CD1c-positive myeloid dendritic cell (primary cell): ENCODE measurements at regions not wholly inside any gene's neighbourhood (a gene's known extent, or its start where the extent isn't known, plus 50 kb on each side); places are given as distances from the start of the nearest gene placed in this dataset.
A peak's percentile ranks its signal among the peaks of the same experiment; 100 is the strongest.

Experiments used
- DNase-seq: peaks from one replicate; pipeline ENCODE4 v3.0.0-alpha.2; 2016; ENCODE audit errors: extremely low spot score

DNA sequence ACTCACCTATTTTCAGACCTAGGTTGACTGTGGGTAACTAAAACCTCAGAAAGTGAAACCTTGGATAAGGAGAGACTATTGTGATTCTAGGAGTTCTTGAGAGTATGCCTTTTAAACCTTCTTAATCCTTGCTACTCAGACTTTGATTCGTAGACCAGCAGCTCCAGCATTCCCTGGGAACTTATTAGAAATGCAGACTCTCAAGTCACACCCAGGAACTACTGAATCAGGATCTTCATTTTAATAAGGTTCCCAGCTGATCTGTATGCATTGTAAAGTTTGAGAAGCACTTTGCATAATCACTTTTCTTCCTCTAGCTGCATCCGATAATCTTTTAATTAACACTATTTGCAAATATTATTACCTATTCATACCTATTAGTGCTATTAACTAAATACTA lies 480.3 kb upstream of the KCNMB2 start:
- no peak for DNase-seq

DNA sequence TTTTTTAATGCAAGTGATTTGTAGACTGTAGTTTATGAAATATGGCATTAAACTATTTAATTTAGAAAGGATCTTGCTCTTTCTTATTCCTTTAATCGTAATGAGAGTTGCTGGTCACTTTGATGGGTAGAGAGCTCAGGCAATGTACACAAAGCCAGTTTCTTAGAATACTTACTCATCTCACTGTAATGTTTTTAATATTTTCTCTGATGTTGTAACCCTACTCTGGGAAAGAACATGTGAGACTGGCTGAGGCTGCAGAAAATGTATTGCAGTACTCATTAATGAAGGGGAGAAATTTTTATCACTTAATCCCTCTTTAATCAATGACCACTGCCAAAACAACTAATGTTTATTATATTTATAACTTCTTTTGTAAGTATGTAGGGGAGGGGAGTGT lies 479.4 kb upstream of the KCNMB2 start:
- DNase-seq = no peak

DNA sequence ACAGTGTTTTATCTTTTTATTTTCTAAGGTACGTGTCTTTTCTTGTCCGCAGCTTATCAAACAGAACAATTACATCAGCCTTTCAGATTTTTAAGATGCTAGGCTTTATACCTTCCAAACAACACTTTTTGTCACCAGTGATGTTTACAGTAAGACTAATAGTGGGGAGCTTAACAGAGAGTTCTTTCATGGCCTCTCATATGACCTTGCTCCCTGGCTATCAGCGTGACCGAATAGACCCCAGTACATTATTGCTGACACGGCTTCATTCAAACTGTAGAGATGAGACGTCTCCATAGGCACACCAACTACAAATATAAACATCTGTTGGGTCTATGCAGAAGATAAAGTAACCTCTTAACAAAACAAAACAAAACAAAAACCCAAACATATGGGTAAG lies 477.6 kb upstream of the KCNMB2 start:
- DNase-seq = no peak

DNA sequence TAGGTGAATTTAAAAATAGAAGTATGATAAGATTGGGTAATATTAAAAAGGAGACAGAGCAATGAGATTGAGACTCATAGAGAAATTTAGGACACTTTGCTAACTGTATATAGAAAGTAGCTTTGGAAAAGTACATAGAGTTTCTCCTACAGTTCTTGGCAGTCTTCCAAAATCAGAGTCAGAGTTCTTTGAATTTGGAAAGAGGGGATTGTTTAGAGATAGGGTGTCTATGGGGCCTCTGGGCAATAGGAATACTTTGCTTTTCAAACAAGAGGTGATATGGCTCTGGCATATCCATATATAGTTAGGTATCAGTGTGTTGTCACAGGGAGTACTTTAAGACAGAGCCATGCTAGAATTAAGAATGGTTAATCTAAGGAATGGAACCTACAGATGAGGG lies 477.1 kb upstream of the KCNMB2 start:
- DNase-seq = no peak

DNA sequence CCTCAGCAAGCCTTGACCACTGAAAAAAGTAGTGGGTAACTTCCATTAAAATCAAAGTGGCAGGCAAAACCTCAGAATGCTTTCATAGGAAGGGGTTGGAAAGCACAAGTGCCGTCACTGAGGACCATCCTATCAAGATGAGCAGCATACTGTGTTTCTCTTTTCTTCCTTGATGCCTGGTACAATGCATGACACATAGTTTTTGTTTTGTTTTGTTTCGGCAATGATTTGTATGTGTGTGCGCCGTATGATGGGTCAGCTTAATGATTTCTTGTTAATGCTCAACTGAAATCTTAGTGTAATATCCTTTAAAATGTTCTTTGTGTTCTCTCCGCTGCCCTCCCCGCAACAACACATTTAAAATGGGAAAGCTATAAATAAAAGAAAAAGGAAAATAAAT lies 476.4 kb upstream of the KCNMB2 start:
- DNase-seq = no peak

DNA sequence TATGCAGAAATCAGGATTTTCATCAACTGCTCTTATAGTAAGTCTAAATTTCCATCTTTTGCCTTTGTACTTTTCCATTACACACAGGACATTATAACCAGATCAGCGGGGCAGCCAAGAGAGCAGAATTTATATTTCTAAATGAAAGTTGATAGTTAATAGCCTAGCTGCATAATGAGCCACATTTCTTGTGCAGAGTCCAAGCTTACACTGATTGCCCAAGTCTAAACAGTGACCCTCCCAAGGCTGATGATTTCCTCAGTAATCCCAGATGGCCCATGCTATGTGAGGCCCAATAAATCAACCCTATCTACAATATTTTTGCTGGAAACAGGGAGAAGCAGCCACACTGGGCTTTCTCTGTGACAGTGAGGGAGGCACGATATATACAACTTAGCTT lies 475.8 kb upstream of the KCNMB2 start:
- DNase-seq = no peak

DNA sequence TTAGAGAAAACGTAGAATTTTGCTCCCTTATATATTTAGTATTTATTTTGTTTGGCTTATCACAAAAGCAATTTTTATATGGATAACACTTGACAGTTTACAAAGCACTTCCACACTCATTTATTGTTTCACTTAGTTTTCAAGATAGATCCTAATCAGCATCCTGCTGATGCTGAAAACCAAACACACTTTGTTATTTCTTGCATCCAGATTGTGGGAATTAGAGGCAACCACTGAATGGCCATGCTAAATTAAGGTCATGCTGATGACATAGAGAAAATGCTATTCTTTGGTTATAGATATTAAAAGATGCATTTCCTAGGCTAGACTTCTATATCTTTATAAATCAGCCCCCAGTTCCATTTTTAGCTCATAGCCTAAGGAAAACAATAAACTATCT lies 474.1 kb upstream of the KCNMB2 start:
- no peak for DNase-seq

DNA sequence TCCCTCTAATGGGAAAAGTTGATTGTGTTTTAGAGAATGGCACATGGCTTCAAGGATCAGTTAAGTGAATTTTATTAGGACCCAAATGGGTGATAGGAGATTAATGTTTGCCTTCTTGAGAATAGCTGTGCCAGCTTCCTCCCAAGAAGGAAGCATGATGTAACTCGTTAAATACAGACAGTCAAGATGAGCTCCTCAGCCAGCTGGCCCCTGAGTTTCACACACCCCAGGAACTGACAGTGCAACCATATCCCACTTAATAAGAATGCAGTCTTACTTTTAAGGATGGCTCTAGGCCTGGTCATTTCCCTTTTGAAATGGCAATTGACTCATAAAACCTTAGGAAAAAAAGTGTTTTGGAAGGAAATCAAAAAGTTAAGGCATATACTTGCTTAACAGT lies 472.8 kb upstream of the KCNMB2 start:
- no peak for DNase-seq

DNA sequence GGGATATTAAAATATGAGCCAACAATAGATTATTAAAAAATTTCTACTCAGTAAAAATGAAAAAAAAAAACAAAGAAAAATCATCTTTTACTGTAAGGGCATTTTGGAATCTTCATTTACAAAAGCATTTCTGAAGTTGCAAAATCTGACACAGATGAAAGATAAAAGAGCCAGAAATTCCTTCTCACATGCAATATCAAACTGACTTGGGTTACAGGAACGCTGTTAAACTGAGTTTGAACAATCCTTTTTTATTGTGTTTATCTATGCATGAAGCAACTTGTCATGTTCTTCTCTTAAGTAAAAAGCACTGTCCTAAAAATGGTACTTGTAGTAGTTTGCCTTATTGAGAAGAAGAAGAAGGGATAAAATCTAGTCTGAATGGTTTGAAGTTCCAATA lies 468.5 kb upstream of the KCNMB2 start:
- DNase-seq = no peak

DNA sequence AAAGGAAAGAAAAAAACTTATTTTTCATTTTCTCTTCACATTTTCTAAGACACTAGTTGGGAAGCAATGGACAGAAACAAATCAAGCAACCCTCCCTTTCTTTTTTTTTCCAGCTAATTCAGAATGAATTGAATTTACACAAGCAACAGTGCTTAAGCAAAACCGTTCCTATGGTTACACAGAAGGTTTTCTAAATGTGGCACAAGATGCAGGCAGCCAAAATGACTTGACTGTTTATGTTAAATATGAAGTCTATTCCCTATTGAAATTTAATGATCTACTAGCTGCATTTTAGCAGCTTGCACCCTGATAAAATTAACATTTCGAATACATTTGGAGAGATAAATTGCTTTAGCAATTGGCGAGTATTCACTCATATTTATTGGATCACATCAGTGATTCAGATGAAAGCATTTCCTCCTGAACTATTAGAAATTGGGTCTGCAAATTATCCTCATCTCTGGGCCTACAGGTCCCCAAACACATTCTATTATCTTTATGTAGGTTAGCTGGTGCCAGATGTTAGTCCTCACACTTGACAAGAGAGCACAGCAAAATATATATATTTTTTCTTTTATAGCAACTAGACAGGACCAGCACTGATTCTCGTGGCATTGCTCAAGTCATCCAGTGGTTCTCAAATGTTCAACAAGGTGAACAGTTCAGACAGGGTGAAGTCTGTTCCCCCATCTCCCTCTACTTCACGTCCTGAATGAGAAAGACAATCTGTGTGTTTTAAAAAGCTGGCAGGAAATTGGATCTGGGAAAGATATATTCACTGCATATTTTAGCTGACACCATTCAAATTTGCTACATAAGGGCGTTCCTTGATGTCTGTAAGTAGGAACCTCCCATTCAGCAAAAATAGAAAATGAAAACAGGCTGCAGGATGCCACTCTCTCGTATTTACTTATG lies 463.6 kb upstream of the KCNMB2 start:
- no peak for DNase-seq

DNA sequence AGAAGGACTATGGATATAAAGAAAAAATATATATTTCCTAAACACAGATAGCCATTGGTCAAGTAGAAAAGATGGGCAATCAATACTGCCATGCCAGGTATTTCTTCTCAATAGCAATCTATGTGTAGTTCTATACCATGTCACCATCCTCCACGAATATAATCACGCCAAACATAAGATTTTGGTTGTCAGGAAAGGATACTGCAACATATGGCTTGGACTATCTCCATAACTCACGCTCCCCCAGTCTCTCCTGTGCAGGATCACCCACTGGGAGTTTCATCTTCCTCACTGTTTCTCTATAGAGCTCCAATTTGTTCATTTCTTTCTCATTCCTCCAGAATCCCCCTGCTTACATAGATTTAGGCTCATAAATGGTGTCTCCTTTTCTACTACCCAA lies 462.9 kb upstream of the KCNMB2 start:
- DNase-seq = no peak

DNA sequence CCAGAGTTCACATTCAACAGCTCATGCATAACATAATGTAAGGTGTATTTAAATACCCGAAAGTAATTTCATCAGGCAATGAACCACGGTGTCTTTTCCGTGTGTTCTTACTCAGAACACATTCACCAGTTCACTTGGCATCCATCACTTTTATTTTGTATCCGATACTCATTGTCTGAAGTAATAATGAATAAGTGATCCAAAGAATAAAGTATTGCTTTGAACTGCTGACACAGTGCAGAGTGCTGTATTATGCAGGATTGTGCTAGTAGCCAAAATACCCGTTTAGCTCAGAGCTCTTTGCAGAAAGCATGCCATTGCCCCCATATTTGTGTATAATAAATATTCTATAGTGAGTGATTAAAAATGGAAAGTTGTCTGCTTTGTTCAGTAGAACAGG lies 460.9 kb upstream of the KCNMB2 start:
- DNase-seq = no peak

DNA sequence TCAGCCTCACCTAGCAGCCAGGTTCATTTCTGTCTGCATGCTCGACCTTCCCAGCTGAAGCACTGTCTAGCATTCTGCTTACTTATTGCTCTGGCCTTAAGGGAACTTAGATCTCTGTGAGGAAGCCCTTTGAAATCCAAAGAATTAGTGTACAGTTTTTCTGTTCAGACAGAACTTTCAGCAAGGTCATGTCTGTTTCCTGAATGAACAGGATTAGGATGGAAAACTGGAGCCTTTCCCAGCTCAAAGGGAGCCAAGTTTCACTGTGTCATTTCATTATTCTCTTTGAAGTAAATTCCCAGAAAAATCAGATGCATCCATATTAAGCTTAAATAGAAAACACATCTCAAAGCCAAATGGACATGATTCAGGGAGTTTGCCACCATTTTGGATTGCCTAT lies 457.3 kb upstream of the KCNMB2 start:
- no peak for DNase-seq

DNA sequence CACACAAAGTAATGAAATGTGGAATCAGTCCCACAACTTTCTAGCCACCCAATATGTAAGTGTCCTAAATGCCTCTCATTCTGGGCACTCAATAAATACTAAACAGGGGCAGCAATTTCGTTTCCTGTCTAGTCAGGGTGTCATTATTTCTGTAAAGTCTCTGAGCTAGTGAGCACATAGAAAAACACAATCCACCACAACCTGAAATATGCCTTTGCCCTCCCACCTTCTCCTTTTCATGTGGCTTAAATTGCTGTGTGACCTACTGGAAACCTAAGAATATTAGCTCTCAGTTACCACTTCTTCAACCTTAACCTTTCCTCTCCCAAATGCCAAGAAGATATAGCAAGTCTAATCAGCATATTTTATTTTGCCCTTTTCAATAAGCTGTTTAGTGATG lies 456.3 kb upstream of the KCNMB2 start:
- no peak for DNase-seq

DNA sequence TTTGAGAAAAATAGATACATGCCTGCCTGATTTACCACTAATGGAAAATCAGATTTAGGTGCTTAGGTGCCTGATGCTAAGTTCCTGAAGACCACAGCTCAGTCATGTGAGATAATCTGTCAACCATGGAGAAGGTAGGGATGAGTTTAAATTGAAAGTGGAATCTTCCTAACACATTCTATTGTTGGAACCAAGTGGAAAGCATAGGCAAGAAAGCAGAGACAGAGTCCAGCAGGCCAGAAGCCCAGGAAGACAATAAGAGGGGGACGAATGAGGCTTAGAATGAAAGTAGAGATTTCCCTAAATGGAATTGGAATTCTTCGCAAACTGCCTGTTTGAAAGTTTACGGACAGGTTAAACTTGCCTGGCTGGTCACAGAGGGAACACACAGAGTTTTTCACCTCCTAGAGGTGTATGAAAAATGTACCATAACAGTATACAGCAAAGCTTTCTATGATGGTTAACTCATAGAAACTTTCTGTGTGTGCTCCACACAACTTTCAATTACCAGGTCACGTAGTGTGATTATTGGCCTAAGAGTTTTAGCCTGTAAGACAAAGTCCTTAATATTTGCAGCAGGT lies 453.8 kb upstream of the KCNMB2 start:
- no peak for DNase-seq

DNA sequence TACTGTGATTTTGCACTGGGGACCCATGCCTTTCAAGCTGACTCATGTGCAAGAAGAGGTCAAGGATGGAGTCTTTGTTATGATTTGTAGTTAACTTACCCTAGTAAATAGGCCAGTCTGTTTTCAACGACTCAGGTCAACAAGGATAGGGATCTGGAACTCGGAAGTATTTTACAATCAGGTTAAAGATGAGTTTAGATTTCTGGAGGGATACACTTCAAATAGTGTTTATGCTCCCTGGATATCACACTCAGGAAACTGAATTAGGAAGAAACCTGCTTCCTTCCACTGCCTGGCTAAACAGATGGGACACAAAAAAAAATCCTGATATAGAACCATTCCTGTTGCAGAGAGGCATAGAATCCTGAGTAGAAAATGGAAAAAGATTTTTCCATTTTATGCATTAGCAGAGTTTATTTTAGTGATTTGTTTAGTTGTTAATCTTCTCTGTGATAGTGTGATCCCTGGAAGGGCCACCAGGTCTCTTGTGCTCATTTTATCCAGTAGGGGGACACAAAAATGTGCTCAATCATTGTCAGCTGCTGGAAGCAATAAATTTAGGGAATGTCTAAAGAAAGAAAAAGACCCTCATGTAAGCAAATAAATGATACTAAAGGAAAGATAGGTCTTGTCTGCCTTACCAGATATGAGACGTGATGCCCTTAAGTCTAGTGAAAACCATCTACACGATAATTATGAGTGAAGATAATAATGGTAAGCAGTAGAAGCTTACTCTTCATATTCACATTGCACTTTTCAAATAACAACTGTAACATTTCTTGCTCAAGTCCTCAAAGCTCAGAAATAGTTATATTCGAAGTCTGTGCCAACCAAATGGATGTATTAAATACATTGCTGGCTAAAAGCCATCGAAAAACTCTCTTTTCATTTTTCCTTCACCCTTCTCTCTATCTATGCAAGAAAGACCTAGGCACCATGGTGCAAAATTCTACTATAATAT lies 452.1 kb upstream of the KCNMB2 start:
- DNase-seq = peak; percentile 5

DNA sequence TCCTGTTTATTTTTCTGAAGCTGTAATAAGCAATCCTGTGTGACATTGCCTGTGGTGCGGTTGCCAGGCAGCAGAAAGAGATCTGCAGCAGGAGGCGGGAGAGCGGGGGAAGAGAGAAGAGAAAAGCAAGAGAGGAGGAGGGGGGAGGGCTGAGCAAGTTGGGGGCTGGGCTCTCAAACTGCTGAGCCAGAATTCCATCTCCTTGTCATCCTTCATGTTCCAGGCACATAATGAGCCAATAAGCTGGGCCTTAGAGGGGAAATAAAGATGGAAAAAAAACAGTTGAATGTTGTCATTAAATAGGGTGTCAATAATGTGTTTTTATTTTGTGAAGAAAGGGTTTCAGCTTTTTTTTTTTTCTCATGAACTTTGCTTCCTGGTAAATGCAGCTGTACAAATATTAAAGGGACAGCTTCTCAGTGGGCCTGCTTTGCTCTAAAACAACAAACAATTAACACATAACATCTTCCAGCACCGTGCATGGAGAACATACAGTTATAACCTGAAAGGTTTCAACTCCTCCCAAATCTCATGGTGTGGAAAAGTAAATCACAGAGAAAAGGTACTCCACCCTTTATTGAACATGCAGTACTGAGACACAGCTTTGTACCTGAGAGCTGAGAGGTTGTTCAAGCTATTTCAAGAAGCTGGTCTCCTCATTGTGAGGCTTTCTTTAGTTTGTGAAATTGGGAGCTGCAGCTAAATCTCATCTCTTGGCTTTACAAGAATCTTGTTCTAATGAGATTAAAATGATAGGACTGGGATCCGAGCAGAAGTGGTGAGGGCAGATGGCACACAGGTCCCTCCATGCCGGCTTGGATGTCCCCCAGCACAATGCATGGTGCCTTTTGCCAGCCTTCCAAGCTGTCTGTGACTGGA lies 451.1 kb upstream of the KCNMB2 start:
- DNase-seq = no peak

DNA sequence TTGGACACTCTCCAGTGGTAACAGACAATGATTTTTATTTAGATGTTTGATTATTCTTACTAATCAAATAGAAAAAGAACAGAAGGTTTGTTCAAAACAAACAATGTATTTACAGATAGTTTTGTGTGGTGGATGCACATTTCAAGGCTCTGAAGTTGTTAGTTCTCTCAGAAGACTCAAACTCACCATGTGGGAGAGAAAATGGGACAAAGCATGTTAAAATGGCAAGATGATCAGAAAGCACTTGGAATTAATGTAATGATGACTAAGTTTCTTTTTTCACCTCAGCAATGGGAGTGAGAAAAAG lies 450.5 kb upstream of the KCNMB2 start:
- DNase-seq = no peak

DNA sequence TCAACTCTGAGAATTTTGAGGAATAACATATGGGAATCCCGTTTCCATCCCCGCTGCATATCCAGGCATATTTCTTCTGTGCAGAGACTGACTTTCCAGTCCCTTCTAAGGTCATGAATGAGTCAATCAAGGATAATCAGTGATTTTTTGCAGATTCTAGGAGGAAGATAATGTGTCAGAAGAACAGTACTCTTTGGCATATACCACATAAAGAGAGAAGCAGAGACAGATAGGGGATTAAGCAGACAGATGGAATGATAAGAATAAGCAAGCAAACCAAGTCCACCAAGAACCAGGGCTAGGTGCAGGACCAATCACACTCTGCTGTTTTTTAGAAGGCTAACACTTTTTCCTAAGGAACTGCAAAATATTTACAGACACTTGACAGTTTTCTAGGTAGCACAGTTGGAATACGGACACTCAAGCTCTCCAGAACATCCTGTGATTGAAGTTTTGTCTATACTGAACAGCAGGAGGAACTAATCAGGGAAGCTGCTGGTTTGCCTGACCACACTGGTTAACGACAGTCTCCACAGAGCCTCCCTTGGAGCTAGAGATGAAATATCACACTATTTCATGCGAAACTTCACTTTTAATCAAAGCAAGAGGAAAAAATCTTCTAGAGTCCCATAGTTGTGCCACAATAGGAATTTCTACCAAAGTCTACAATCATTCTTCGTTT lies 450.0 kb upstream of the KCNMB2 start:
- no peak for DNase-seq

DNA sequence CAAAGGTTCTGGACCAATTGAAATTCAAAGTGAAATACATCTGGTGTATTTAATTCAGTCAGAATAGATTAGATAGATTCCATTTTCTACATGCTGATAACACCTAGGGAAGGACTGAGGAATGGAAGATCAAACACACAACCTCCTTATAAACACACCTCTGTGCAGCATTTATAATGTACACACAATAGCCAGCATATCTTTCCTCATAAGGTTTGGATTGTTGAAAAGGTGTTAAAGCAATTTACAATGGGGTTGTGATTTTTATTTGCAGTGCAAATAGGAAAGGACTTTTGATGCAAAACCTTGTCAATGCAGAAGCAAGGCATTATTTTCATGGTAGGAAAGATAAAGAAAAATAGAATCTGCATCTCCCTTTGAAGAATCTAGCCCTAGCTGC lies 448.9 kb upstream of the KCNMB2 start:
- DNase-seq = no peak

DNA sequence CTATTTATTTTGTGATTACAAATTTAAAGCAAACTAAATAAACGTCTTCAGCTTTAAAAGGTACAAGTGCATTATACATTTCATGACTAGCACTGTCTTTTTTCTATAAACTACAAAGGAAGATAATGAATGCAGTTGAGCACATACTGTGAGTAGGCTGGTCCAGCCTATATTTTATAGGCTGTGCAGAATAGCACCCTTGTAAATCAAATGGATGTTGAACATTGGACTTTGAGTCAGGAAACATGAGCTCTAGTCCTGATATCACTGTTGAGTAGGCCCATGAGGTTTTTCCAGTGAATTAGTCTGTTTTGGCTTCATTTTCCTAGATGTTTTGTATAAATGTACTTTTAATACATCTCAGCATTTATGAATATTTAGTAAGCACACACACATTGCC lies 447.3 kb upstream of the KCNMB2 start:
- no peak for DNase-seq
